Upper lobe of left lung (tissue), 4 donors: ENCODE measurements at regions not wholly inside any gene's neighbourhood (a gene's known extent, or its start where the extent isn't known, plus 50 kb on each side); places are given as distances from the start of the nearest gene placed in this dataset.

ENCODE experiments used
- CTCF ChIP-seq, 6 experiments: fragments of 450-650 bp in 4 of 6; fragments of 200-600 bp in 2 of 6; sonication (generic) in 2 of 6; IDR thresholded peaks; one replicate each; pipeline ENCODE4 v1.5.1; 2016 to 2019; ENCODE audit warnings: antibody characterized with exemption in 6 of 6
- POLR2A ChIP-seq, 4 donors: fragments of 450-650 bp; IDR thresholded peaks; one replicate each; pipeline ENCODE4 v1.5.1; 2016 to 2017; ENCODE audit warnings: antibody characterized with exemption in 4 of 4, mild to moderate bottlenecking in 2 of 4

GRCh38 chr18:29361843-29362242 lies 1184.9 kb upstream of the CDH2 start:
- TF ChIP-seq CTCF (IDR thresholded peaks at IDR 0.05) (no peak), POLR2A (IDR thresholded peaks at IDR 0.05) (no peak)
